Transverse colon (tissue), 4 donors: ENCODE measurements at regions not wholly inside any gene's neighbourhood (a gene's known extent, or its start where the extent isn't known, plus 50 kb on each side); places are given as distances from the start of the nearest gene placed in this dataset.

Source experiments
- DNase-seq: peaks from one replicate; pipeline ENCODE4 v3.0.0-alpha.2; 2019
- H3K27ac ChIP-seq, 4 donors: fragments of 200-600 bp; sonication (generic); 2 replicates each; pipeline ENCODE4 v1.5.1; 2016 to 2018; ENCODE audit warnings: inconsistent platforms in 4 of 4
- H3K27me3 ChIP-seq: fragments of 200-600 bp; sonication (generic); 2 replicates; pipeline ENCODE4 v1.5.1; 2017; ENCODE audit warnings: inconsistent platforms
- H3K36me3 ChIP-seq, 4 donors: fragments of 200-600 bp; sonication (generic); 2 replicates each; pipeline ENCODE4 v1.5.1; 2017 to 2019; ENCODE audit warnings: inconsistent platforms in 4 of 4
- H3K4me1 ChIP-seq, 4 donors: fragments of 200-600 bp; sonication (generic); 2 replicates each; pipeline ENCODE4 v1.5.1; 2017 to 2020; ENCODE audit warnings: inconsistent platforms in 4 of 4
- H3K4me3 ChIP-seq, 4 donors: fragments of 200-600 bp; sonication (generic); 1 replicate in 1 of 4; 2 replicates in 3 of 4; pipeline versions ENCODE4 v1.5.1 to v1.6.1; 2017 to 2019; ENCODE audit warnings: inconsistent platforms in 4 of 4
- H3K9me3 ChIP-seq, 2 donors: fragments of 200-600 bp; sonication (generic); 2 replicates each; pipeline ENCODE4 v1.5.1; 2017 to 2019; ENCODE audit warnings: inconsistent platforms in 2 of 2
- EP300 ChIP-seq: sonication (generic); formaldehyde crosslinking; IDR thresholded peaks from one replicate; pipeline ENCODE4 v1.6.1; 2017; ENCODE audit warnings: antibody characterized with exemption, low read depth
- POLR2A ChIP-seq: fragments of 450-650 bp; IDR thresholded peaks from one replicate; pipeline ENCODE4 v1.6.1; 2016; ENCODE audit warnings: antibody characterized with exemption, mild to moderate bottlenecking, moderate library complexity
- POLR2AphosphoS5 ChIP-seq, 3 donors: sonication (generic); formaldehyde crosslinking; IDR thresholded peaks; one replicate each; pipeline ENCODE4 v1.6.1; 2016; ENCODE audit warnings: antibody characterized with exemption in 3 of 3
- WGBS, 2 donors: methylation state at CpG; one replicate each; pipeline ENCODE4 v1.1.5; 2018; ENCODE audit warnings: low coverage in 1 of 2; 5-methylcytosine and 5-hydroxymethylcytosine counted together
- in situ Hi-C, 4 donors: fragments of 200-750 bp; cut with MboI; loops; one replicate each; pipeline versions ENCODE4 v1.15.0 to v1.15.1; 2017; ENCODE audit warnings: low sequenced_read_pairs in 3 of 4, low pct_ligation_motif_present in 1 of 4, low pct_unique_long_range_greater_than_20kb in 1 of 4
- intact Hi-C: fragments of 100-400 bp; cut with DNase I; formaldehyde crosslinking; loops from one replicate; pipeline ENCODE4 v1.15.1; 2023; ENCODE audit warnings: low total_unique reads
- TF ChIP-seq, protein P1 (sequence below), 5 experiments: fragments of 200-600 bp in 3 of 5; fragments of 450-650 bp in 2 of 5; sonication (generic) in 3 of 5; IDR thresholded peaks; 1 replicate in 2 of 5; 2 replicates in 3 of 5; pipeline ENCODE4 v1.5.1; 2016 to 2017; ENCODE audit warnings: antibody characterized with exemption in 5 of 5, inconsistent platforms in 3 of 5, mild to moderate bottlenecking in 2 of 5, moderate library complexity in 1 of 5

- intact Hi-C loops, result no loop called here
Measured at GRCh38 chr5:61966997-61967396, 339.0 kb upstream of the KIF2A start.

DNA sequence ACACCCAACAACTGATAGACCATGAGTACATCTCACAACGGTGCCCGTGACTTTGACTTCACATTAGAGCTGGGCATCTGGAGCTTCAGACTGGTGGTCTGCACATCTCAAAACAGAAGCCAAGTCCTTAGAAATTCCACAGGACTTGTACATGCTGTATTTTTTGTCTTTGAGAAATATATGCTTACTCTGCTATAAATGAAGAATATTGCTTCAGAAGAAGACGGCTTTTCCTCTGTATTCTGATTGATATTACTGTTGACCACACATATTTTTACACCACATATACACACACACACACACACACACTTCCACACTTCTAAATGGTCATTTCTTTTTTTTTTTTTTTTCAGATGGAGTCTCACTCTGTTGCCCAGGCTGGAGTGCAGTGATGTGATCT, 338.3 kb upstream of the KIF2A start:
- Histone ChIP-seq H3K36me3 (no peaks in the 10 kb centered on the region), H3K4me3 (no peak overlapping the region), H3K4me1 (peaks cover 0 to 4% (median 0%) of the 10 kb centered on the region in 4 donors), H3K9me3 (no peaks in the 10 kb centered on the region), H3K27me3 (no peaks in the 10 kb centered on the region), H3K27ac (no peak overlapping the region)
- 78 to 100% methylated on average over 2 to 3 of the region's 3 CpGs for WGBS, 2 donors
- intact Hi-C loops (no loop called here), in situ Hi-C loops (no loop called here)
- no peak for TF ChIP-seq POLR2A
- TF ChIP-seq, protein P1, sequence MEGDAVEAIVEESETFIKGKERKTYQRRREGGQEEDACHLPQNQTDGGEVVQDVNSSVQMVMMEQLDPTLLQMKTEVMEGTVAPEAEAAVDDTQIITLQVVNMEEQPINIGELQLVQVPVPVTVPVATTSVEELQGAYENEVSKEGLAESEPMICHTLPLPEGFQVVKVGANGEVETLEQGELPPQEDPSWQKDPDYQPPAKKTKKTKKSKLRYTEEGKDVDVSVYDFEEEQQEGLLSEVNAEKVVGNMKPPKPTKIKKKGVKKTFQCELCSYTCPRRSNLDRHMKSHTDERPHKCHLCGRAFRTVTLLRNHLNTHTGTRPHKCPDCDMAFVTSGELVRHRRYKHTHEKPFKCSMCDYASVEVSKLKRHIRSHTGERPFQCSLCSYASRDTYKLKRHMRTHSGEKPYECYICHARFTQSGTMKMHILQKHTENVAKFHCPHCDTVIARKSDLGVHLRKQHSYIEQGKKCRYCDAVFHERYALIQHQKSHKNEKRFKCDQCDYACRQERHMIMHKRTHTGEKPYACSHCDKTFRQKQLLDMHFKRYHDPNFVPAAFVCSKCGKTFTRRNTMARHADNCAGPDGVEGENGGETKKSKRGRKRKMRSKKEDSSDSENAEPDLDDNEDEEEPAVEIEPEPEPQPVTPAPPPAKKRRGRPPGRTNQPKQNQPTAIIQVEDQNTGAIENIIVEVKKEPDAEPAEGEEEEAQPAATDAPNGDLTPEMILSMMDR (IDR thresholded peaks at IDR 0.05), result no peak
- no peak for TF ChIP-seq POLR2AphosphoS5 (IDR thresholded peaks at IDR 0.05)
- no peak for TF ChIP-seq EP300
- no peak for DNase-seq

More at GRCh38 chr5:61966997-61967396, 339.0 kb upstream of the KIF2A start:
- no peak for DNase-seq
- in situ Hi-C loops, result no loop called here
- no peak for TF ChIP-seq POLR2AphosphoS5 (IDR thresholded peaks at IDR 0.05)
- TF ChIP-seq, protein P1 (IDR thresholded peaks at IDR 0.05), result peak in 1 of 5 experiments; percentile 1
- no peak overlapping the region for H3K4me3 ChIP-seq
- no peak overlapping the region for H3K27ac ChIP-seq
- H3K36me3 ChIP-seq, result no peaks in the 10 kb centered on the region
- 60 to 71% methylated on average over 8 of the region's 8 CpGs for WGBS, 2 donors
- H3K4me1 ChIP-seq, result peaks cover 0 to 4% (median 0%) of the 10 kb centered on the region in 4 donors
- no peaks in the 10 kb centered on the region for H3K27me3 ChIP-seq
- H3K9me3 ChIP-seq, result no peaks in the 10 kb centered on the region

DNA sequence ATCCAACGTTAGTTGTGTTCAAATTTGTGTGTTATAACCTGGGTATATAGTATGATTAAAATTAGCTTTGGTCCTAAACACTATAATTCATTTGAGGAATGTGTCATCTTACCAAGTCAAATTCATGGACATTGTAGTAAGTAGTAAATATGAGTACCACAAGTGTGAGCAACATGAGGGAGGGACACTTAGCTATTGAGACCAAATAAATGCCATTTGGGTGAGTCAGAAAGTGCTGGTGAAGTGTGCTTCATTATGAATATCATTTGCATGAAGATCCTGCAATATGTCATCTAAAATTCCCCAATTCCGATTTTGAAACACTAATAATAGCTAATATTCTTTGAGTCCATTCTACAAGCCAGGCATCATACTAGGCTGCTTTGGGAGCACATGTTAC, 336.7 kb upstream of the KIF2A start:
- no peaks in the 10 kb centered on the region for H3K9me3 ChIP-seq
- DNase-seq, result no peak
- in situ Hi-C loops, result no loop called here
- intact Hi-C loops, result no loop called here
- no peak overlapping the region for H3K27ac ChIP-seq
- TF ChIP-seq POLR2A (no peak), EP300 (no peak), POLR2AphosphoS5 (IDR thresholded peaks at IDR 0.05) (no peak)
- TF ChIP-seq, protein P1 (IDR thresholded peaks at IDR 0.05), result no peak
- no peaks in the 10 kb centered on the region for H3K27me3 ChIP-seq
- H3K36me3 ChIP-seq, result no peaks in the 10 kb centered on the region
- no peak overlapping the region for H3K4me3 ChIP-seq
- WGBS, 2 donors, result 38 to 57% methylated on average over 2 of the region's 2 CpGs
- H3K4me1 ChIP-seq, result peaks cover 0 to 4% (median 0%) of the 10 kb centered on the region in 4 donors

DNA sequence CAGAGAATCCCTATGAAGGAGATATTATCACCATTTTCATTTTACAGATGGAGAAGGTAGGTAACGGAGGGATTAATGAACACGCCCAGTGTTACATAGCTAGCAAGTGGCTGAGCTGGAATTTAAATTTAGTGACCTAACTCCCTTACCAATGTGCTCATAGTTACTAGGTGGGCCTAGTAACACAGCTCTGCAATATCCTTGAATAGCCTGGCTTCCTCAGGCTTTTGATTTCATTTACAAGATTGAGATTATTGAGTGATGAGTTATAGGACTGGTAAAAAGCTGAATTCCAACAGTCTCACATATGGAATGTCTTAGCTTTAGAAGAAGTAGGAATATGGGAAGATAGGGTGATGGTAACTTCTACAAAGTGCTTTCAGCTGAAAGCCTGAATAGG, 336.3 kb upstream of the KIF2A start:
- no peak overlapping the region for H3K4me3 ChIP-seq
- no peak overlapping the region for H3K27ac ChIP-seq
- no peaks in the 10 kb centered on the region for H3K27me3 ChIP-seq
- WGBS, 2 donors, result 70 to 94% methylated on average over 2 of the region's 2 CpGs
- no peak for DNase-seq
- intact Hi-C loops, result no loop called here
- no peaks in the 10 kb centered on the region for H3K36me3 ChIP-seq
- TF ChIP-seq EP300 (no peak), POLR2A (no peak), POLR2AphosphoS5 (IDR thresholded peaks at IDR 0.05) (no peak)
- TF ChIP-seq, protein P1 (IDR thresholded peaks at IDR 0.05), result no peak
- no peaks in the 10 kb centered on the region for H3K9me3 ChIP-seq
- in situ Hi-C loops, result no loop called here
- peaks cover 0 to 4% (median 0%) of the 10 kb centered on the region in 4 donors for H3K4me1 ChIP-seq
